ENCODE measurements at regions not wholly inside any gene's neighbourhood (a gene's known extent, or its start where the extent isn't known, plus 50 kb on each side); places are given as distances from the start of the nearest gene placed in this dataset.

DNA sequence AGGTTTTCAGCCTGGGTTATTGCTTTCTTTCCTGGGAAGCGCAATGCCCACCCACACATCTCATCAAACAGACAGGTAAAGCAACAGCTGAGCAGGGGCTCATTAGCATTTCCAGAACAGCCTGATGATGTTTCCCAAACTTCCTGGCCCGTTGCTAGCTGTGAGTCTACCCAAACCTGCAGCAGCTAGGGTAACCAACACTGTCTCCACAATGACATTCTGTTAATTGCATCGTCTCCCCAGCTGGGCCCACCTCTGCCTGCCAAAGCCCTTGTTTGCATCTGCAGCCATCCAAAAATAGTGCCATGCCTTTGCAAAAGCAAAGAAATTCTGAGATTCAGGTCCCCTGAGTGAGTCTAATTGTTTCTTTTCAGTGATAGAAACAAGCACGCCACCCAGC is 273.0 kb downstream of the MED10 start:
- TF ChIP-seq, protein P1, sequence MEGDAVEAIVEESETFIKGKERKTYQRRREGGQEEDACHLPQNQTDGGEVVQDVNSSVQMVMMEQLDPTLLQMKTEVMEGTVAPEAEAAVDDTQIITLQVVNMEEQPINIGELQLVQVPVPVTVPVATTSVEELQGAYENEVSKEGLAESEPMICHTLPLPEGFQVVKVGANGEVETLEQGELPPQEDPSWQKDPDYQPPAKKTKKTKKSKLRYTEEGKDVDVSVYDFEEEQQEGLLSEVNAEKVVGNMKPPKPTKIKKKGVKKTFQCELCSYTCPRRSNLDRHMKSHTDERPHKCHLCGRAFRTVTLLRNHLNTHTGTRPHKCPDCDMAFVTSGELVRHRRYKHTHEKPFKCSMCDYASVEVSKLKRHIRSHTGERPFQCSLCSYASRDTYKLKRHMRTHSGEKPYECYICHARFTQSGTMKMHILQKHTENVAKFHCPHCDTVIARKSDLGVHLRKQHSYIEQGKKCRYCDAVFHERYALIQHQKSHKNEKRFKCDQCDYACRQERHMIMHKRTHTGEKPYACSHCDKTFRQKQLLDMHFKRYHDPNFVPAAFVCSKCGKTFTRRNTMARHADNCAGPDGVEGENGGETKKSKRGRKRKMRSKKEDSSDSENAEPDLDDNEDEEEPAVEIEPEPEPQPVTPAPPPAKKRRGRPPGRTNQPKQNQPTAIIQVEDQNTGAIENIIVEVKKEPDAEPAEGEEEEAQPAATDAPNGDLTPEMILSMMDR (IDR thresholded peaks at IDR 0.05; ENCODE audit: low read length) = no peak
- no peak for TF ChIP-seq EZH2 (optimal IDR thresholded peaks at IDR 0.05; ENCODE audit: low read depth, low read length)
- no peak for TF ChIP-seq EZH2phosphoT487 (IDR thresholded peaks at IDR 0.05; ENCODE audit: low read length)

All from MM.1S (cell line).